ENCODE measurements at regions not wholly inside any gene's neighbourhood (a gene's known extent, or its start where the extent isn't known, plus 50 kb on each side); places are given as distances from the start of the nearest gene placed in this dataset.

DNA sequence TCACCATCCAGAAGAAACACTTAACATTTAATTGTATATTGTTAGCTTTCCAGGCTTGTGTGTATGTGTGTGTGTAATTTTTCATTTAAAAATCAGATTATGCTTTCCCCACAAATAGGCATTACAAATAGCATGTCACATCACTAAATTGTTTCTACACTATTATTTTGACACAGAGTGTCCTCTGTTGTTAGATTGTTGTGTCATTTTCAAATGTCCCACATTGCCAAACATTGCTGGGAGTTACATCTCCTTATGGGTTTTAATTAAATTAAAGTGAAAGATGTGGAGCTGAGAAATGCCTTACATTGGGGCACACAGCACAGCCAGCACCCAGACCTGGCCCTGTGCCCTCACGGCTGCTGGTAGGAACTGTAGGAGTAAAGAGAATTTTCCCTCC lies 295.6 kb downstream of the ZEB1 start:
- Histone ChIP-seq H3K27ac (ENCODE audit: low read depth) (no peak overlapping the region), H3F3A (replicated peaks; ENCODE audit: low read depth) (no peaks in the 10 kb centered on the region), H4K20me1 (replicated peaks; ENCODE audit: insufficient read depth) (no peaks in the 10 kb centered on the region), H3K79me2 (replicated peaks; ENCODE audit: insufficient read depth) (no peaks in the 10 kb centered on the region), H3K4me1 (ENCODE audit: insufficient read depth) (no peaks in the 10 kb centered on the region), H3K27me3 (ENCODE audit: insufficient read depth) (no peaks in the 10 kb centered on the region), H3K4me2 (no peak overlapping the region), H2AFZ (no peak overlapping the region), H3K36me3 (ENCODE audit: insufficient read depth) (no peaks in the 10 kb centered on the region), H3K9me2 (ENCODE audit: insufficient read depth) (peaks cover 4% of the 10 kb centered on the region; the same call in 1 of the 2 replicates), H3K4me3 (no peak overlapping the region)
- H3K4me1 Mint-ChIP-seq = peaks cover under 1% of the 10 kb centered on the region; the same call in 2 of the 3 replicates
- peaks cover 7% of the 10 kb centered on the region for H3K36me3 Mint-ChIP-seq (ENCODE audit: low read depth)
- H3K9me3 Mint-ChIP-seq = peaks cover 8% of the 10 kb centered on the region
- TF ChIP-seq JUNB (IDR thresholded peaks at IDR 0.05; ENCODE audit: unreplicated experiment) = no peak
- TF ChIP-seq NANOG (IDR thresholded peaks at IDR 0.05; ENCODE audit: borderline replicate concordance) = no peak
- TF ChIP-seq ZNF331 (CRISPR knock-in tag; IDR thresholded peaks at IDR 0.05; ENCODE audit: low read depth) = no peak
- no peak for TF ChIP-seq STAT1 (IDR thresholded peaks at IDR 0.05; ENCODE audit: unreplicated experiment)
- TF ChIP-seq, protein P1, sequence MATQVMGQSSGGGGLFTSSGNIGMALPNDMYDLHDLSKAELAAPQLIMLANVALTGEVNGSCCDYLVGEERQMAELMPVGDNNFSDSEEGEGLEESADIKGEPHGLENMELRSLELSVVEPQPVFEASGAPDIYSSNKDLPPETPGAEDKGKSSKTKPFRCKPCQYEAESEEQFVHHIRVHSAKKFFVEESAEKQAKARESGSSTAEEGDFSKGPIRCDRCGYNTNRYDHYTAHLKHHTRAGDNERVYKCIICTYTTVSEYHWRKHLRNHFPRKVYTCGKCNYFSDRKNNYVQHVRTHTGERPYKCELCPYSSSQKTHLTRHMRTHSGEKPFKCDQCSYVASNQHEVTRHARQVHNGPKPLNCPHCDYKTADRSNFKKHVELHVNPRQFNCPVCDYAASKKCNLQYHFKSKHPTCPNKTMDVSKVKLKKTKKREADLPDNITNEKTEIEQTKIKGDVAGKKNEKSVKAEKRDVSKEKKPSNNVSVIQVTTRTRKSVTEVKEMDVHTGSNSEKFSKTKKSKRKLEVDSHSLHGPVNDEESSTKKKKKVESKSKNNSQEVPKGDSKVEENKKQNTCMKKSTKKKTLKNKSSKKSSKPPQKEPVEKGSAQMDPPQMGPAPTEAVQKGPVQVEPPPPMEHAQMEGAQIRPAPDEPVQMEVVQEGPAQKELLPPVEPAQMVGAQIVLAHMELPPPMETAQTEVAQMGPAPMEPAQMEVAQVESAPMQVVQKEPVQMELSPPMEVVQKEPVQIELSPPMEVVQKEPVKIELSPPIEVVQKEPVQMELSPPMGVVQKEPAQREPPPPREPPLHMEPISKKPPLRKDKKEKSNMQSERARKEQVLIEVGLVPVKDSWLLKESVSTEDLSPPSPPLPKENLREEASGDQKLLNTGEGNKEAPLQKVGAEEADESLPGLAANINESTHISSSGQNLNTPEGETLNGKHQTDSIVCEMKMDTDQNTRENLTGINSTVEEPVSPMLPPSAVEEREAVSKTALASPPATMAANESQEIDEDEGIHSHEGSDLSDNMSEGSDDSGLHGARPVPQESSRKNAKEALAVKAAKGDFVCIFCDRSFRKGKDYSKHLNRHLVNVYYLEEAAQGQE (IDR thresholded peaks at IDR 0.05; ENCODE audit: unreplicated experiment) = no peak
- TF ChIP-seq, protein P2, sequence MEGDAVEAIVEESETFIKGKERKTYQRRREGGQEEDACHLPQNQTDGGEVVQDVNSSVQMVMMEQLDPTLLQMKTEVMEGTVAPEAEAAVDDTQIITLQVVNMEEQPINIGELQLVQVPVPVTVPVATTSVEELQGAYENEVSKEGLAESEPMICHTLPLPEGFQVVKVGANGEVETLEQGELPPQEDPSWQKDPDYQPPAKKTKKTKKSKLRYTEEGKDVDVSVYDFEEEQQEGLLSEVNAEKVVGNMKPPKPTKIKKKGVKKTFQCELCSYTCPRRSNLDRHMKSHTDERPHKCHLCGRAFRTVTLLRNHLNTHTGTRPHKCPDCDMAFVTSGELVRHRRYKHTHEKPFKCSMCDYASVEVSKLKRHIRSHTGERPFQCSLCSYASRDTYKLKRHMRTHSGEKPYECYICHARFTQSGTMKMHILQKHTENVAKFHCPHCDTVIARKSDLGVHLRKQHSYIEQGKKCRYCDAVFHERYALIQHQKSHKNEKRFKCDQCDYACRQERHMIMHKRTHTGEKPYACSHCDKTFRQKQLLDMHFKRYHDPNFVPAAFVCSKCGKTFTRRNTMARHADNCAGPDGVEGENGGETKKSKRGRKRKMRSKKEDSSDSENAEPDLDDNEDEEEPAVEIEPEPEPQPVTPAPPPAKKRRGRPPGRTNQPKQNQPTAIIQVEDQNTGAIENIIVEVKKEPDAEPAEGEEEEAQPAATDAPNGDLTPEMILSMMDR (conservative IDR thresholded peaks at IDR 0.05; ENCODE audit: low read depth in 2 of 2) = no peak
- TF ChIP-seq, protein P3, sequence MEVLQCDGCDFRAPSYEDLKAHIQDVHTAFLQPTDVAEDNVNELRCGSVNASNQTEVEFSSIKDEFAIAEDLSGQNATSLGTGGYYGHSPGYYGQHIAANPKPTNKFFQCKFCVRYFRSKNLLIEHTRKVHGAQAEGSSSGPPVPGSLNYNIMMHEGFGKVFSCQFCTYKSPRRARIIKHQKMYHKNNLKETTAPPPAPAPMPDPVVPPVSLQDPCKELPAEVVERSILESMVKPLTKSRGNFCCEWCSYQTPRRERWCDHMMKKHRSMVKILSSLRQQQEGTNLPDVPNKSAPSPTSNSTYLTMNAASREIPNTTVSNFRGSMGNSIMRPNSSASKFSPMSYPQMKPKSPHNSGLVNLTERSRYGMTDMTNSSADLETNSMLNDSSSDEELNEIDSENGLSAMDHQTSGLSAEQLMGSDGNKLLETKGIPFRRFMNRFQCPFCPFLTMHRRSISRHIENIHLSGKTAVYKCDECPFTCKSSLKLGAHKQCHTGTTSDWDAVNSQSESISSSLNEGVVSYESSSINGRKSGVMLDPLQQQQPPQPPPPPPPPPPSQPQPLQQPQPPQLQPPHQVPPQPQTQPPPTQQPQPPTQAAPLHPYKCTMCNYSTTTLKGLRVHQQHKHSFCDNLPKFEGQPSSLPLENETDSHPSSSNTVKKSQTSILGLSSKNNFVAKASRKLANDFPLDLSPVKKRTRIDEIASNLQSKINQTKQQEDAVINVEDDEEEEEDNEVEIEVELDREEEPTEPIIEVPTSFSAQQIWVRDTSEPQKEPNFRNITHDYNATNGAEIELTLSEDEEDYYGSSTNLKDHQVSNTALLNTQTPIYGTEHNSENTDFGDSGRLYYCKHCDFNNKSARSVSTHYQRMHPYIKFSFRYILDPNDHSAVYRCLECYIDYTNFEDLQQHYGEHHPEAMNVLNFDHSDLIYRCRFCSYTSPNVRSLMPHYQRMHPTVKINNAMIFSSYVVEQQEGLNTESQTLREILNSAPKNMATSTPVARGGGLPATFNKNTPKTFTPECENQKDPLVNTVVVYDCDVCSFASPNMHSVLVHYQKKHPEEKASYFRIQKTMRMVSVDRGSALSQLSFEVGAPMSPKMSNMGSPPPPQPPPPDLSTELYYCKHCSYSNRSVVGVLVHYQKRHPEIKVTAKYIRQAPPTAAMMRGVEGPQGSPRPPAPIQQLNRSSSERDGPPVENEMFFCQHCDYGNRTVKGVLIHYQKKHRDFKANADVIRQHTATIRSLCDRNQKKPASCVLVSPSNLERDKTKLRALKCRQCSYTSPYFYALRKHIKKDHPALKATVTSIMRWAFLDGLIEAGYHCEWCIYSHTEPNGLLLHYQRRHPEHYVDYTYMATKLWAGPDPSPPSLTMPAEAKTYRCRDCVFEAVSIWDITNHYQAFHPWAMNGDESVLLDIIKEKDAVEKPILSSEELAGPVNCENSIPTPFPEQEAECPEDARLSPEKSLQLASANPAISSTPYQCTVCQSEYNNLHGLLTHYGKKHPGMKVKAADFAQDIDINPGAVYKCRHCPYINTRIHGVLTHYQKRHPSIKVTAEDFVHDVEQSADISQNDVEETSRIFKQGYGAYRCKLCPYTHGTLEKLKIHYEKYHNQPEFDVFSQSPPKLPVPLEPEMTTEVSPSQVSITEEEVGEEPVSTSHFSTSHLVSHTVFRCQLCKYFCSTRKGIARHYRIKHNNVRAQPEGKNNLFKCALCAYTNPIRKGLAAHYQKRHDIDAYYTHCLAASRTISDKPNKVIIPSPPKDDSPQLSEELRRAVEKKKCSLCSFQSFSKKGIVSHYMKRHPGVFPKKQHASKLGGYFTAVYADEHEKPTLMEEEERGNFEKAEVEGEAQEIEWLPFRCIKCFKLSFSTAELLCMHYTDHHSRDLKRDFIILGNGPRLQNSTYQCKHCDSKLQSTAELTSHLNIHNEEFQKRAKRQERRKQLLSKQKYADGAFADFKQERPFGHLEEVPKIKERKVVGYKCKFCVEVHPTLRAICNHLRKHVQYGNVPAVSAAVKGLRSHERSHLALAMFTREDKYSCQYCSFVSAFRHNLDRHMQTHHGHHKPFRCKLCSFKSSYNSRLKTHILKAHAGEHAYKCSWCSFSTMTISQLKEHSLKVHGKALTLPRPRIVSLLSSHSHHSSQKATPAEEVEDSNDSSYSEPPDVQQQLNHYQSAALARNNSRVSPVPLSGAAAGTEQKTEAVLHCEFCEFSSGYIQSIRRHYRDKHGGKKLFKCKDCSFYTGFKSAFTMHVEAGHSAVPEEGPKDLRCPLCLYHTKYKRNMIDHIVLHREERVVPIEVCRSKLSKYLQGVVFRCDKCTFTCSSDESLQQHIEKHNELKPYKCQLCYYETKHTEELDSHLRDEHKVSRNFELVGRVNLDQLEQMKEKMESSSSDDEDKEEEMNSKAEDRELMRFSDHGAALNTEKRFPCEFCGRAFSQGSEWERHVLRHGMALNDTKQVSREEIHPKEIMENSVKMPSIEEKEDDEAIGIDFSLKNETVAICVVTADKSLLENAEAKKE (CRISPR knock-in tag; IDR thresholded peaks at IDR 0.05) = no peak
- TF ChIP-seq, protein P4, sequence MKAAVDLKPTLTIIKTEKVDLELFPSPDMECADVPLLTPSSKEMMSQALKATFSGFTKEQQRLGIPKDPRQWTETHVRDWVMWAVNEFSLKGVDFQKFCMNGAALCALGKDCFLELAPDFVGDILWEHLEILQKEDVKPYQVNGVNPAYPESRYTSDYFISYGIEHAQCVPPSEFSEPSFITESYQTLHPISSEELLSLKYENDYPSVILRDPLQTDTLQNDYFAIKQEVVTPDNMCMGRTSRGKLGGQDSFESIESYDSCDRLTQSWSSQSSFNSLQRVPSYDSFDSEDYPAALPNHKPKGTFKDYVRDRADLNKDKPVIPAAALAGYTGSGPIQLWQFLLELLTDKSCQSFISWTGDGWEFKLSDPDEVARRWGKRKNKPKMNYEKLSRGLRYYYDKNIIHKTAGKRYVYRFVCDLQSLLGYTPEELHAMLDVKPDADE (IDR thresholded peaks at IDR 0.05) = no peak
- TF ChIP-seq ZNF114 (CRISPR knock-in tag; IDR thresholded peaks at IDR 0.05) = no peak
- no peak for TF ChIP-seq CREB1 (CRISPR knock-in tag; IDR thresholded peaks at IDR 0.05; ENCODE audit: low read depth)
- no peak for TF ChIP-seq EZH2phosphoT487 (IDR thresholded peaks at IDR 0.05; ENCODE audit: unreplicated experiment)
- no peak for TF ChIP-seq EZH2 (IDR thresholded peaks at IDR 0.05; ENCODE audit: low read depth, unreplicated experiment)
- TF ChIP-seq POLR2AphosphoS5 (IDR thresholded peaks at IDR 0.05; ENCODE audit: low read depth) = no peak
- no peak overlapping the region for H3K27ac Mint-ChIP-seq
- no peak overlapping the region for H3K4me3 Mint-ChIP-seq
- no peak for DNase-seq (ENCODE audit: low spot score)
- H3K27me3 Mint-ChIP-seq (ENCODE audit: insufficient read depth, low read depth, poor library complexity) = peaks cover 1% of the 10 kb centered on the region
- no peak for ATAC-seq

All from GM23338 (cell line).